ENCODE measurements at regions not wholly inside any gene's neighbourhood (a gene's known extent, or its start where the extent isn't known, plus 50 kb on each side); places are given as distances from the start of the nearest gene placed in this dataset.

- Histone ChIP-seq H3K36me3 (ENCODE audit: control insufficient read depth in 1 of 2, insufficient read depth in 2 of 2, low read depth in 1 of 2, low read length in 2 of 2) (no peaks in the 10 kb centered on the region), H2BK5ac (ENCODE audit: low read depth, low read length, poor library complexity, severe bottlenecking) (no peak overlapping the region), H2AK5ac (ENCODE audit: low read length, severe bottlenecking) (no peak overlapping the region), H3K79me1 (replicated peaks; ENCODE audit: low read length, poor library complexity, severe bottlenecking) (no peaks in the 10 kb centered on the region), H3K4me1 (ENCODE audit: control insufficient read depth, insufficient read depth, low read depth, low read length) (peaks cover 1% of the 10 kb centered on the region), H3K18ac (ENCODE audit: low read depth in 1 of 2, low read length in 2 of 2) (no peak overlapping the region), H2BK120ac (ENCODE audit: low read depth, low read length) (no peak overlapping the region), H3K4ac (ENCODE audit: low read depth in 1 of 2, low read length in 2 of 2) (no peak overlapping the region), H3K23ac (ENCODE audit: low read length in 2 of 2) (no peak overlapping the region), H3K27me3 (ENCODE audit: control insufficient read depth in 1 of 2, insufficient read depth in 1 of 2, low read length in 2 of 2) (no peaks in the 10 kb centered on the region), H3K9me3 (ENCODE audit: control insufficient read depth, low read length) (no peaks in the 10 kb centered on the region), H3K27ac (ENCODE audit: low read length, poor library complexity, severe bottlenecking) (no peak overlapping the region), H3K9ac (ENCODE audit: low read length) (no peak overlapping the region), H3K4me2 (ENCODE audit: low read length, poor library complexity, severe bottlenecking) (no peak overlapping the region), H2BK15ac (ENCODE audit: low read depth, poor library complexity, severe bottlenecking) (no peak overlapping the region), H4K8ac (ENCODE audit: low read length) (no peak overlapping the region), H2AFZ (ENCODE audit: low read depth, low read length) (no peak overlapping the region), H3K14ac (ENCODE audit: low read length in 2 of 2) (no peak overlapping the region), H3K4me3 (ENCODE audit: insufficient read depth in 1 of 2, low read depth in 1 of 2, low read length in 2 of 2) (no peak overlapping the region), H2BK12ac (ENCODE audit: low read length in 2 of 2) (no peak overlapping the region), H4K91ac (ENCODE audit: low read length) (no peak overlapping the region)
- WGBS, result 83% methylated on average over 3 of the region's 4 CpGs
- DNase-seq, result no peak
Observed at GRCh38 chr3:18046131-18046915, 303.9 kb upstream of the TBC1D5 start.

- Histone ChIP-seq H2AFZ (ENCODE audit: low read depth, low read length) (no peak overlapping the region), H4K91ac (ENCODE audit: low read length) (no peak overlapping the region), H3K4me3 (ENCODE audit: insufficient read depth in 1 of 2, low read depth in 1 of 2, low read length in 2 of 2) (no peak overlapping the region), H3K4me1 (ENCODE audit: control insufficient read depth, insufficient read depth, low read depth, low read length) (peaks cover 1% of the 10 kb centered on the region), H3K27ac (ENCODE audit: low read length, poor library complexity, severe bottlenecking) (no peak overlapping the region), H3K14ac (ENCODE audit: low read length in 2 of 2) (no peak overlapping the region), H3K9me3 (ENCODE audit: control insufficient read depth, low read length) (no peaks in the 10 kb centered on the region), H2BK5ac (ENCODE audit: low read depth, low read length, poor library complexity, severe bottlenecking) (no peak overlapping the region), H2AK5ac (ENCODE audit: low read length, severe bottlenecking) (no peak overlapping the region), H3K27me3 (ENCODE audit: control insufficient read depth in 1 of 2, insufficient read depth in 1 of 2, low read length in 2 of 2) (no peaks in the 10 kb centered on the region), H2BK12ac (ENCODE audit: low read length in 2 of 2) (no peak overlapping the region), H3K36me3 (ENCODE audit: control insufficient read depth in 1 of 2, insufficient read depth in 2 of 2, low read depth in 1 of 2, low read length in 2 of 2) (no peaks in the 10 kb centered on the region), H2BK15ac (ENCODE audit: low read depth, poor library complexity, severe bottlenecking) (no peak overlapping the region), H3K4me2 (ENCODE audit: low read length, poor library complexity, severe bottlenecking) (no peak overlapping the region), H3K23ac (ENCODE audit: low read length in 2 of 2) (no peak overlapping the region), H3K4ac (ENCODE audit: low read depth in 1 of 2, low read length in 2 of 2) (no peak overlapping the region), H2BK120ac (ENCODE audit: low read depth, low read length) (no peak overlapping the region), H3K79me1 (replicated peaks; ENCODE audit: low read length, poor library complexity, severe bottlenecking) (no peaks in the 10 kb centered on the region), H3K18ac (ENCODE audit: low read depth in 1 of 2, low read length in 2 of 2) (no peak overlapping the region), H4K8ac (ENCODE audit: low read length) (no peak overlapping the region), H3K9ac (ENCODE audit: low read length) (no peak overlapping the region)
- DNase-seq, result no peak
- 100% methylated on average over 1 of the region's 2 CpGs for WGBS
Observed at GRCh38 chr3:18044971-18045880, 302.8 kb upstream of the TBC1D5 start.

- Histone ChIP-seq H3K36me3 (ENCODE audit: control insufficient read depth in 1 of 2, insufficient read depth in 2 of 2, low read depth in 1 of 2, low read length in 2 of 2) (no peaks in the 10 kb centered on the region), H2BK12ac (ENCODE audit: low read length in 2 of 2) (no peak overlapping the region), H3K14ac (ENCODE audit: low read length in 2 of 2) (no peak overlapping the region), H3K79me1 (replicated peaks; ENCODE audit: low read length, poor library complexity, severe bottlenecking) (no peaks in the 10 kb centered on the region), H2AFZ (ENCODE audit: low read depth, low read length) (no peak overlapping the region), H3K4me3 (ENCODE audit: insufficient read depth in 1 of 2, low read depth in 1 of 2, low read length in 2 of 2) (no peak overlapping the region), H4K8ac (ENCODE audit: low read length) (no peak overlapping the region), H3K9me3 (ENCODE audit: control insufficient read depth, low read length) (no peaks in the 10 kb centered on the region), H2BK5ac (ENCODE audit: low read depth, low read length, poor library complexity, severe bottlenecking) (no peak overlapping the region), H3K9ac (ENCODE audit: low read length) (no peak overlapping the region), H3K27ac (ENCODE audit: low read length, poor library complexity, severe bottlenecking) (no peak overlapping the region), H3K18ac (ENCODE audit: low read depth in 1 of 2, low read length in 2 of 2) (no peak overlapping the region), H2AK5ac (ENCODE audit: low read length, severe bottlenecking) (no peak overlapping the region), H2BK120ac (ENCODE audit: low read depth, low read length) (no peak overlapping the region), H3K4me1 (ENCODE audit: control insufficient read depth, insufficient read depth, low read depth, low read length) (no peaks in the 10 kb centered on the region), H3K27me3 (ENCODE audit: control insufficient read depth in 1 of 2, insufficient read depth in 1 of 2, low read length in 2 of 2) (no peaks in the 10 kb centered on the region), H3K4me2 (ENCODE audit: low read length, poor library complexity, severe bottlenecking) (no peak overlapping the region), H2BK15ac (ENCODE audit: low read depth, poor library complexity, severe bottlenecking) (no peak overlapping the region), H3K4ac (ENCODE audit: low read depth in 1 of 2, low read length in 2 of 2) (no peak overlapping the region), H4K91ac (ENCODE audit: low read length) (no peak overlapping the region), H3K23ac (ENCODE audit: low read length in 2 of 2) (no peak overlapping the region)
- WGBS, result 67% methylated on average over 2 of the region's 2 CpGs
- DNase-seq, result no peak
Observed at GRCh38 chr3:18044191-18044590, 301.8 kb upstream of the TBC1D5 start.

- Histone ChIP-seq H2BK15ac (ENCODE audit: low read depth, poor library complexity, severe bottlenecking) (no peak overlapping the region), H3K36me3 (ENCODE audit: control insufficient read depth in 1 of 2, insufficient read depth in 2 of 2, low read depth in 1 of 2, low read length in 2 of 2) (no peaks in the 10 kb centered on the region), H4K8ac (ENCODE audit: low read length) (no peak overlapping the region), H3K4me1 (ENCODE audit: control insufficient read depth, insufficient read depth, low read depth, low read length) (no peaks in the 10 kb centered on the region), H3K14ac (ENCODE audit: low read length in 2 of 2) (no peak overlapping the region), H3K23ac (ENCODE audit: low read length in 2 of 2) (no peak overlapping the region), H2BK120ac (ENCODE audit: low read depth, low read length) (no peak overlapping the region), H2AFZ (ENCODE audit: low read depth, low read length) (no peak overlapping the region), H4K91ac (ENCODE audit: low read length) (no peak overlapping the region), H3K4ac (ENCODE audit: low read depth in 1 of 2, low read length in 2 of 2) (no peak overlapping the region), H3K4me3 (ENCODE audit: insufficient read depth in 1 of 2, low read depth in 1 of 2, low read length in 2 of 2) (no peak overlapping the region), H3K79me1 (replicated peaks; ENCODE audit: low read length, poor library complexity, severe bottlenecking) (no peaks in the 10 kb centered on the region), H3K4me2 (ENCODE audit: low read length, poor library complexity, severe bottlenecking) (no peak overlapping the region), H3K9ac (ENCODE audit: low read length) (no peak overlapping the region), H3K27ac (ENCODE audit: low read length, poor library complexity, severe bottlenecking) (no peak overlapping the region), H3K9me3 (ENCODE audit: control insufficient read depth, low read length) (no peaks in the 10 kb centered on the region), H2BK12ac (ENCODE audit: low read length in 2 of 2) (no peak overlapping the region), H3K18ac (ENCODE audit: low read depth in 1 of 2, low read length in 2 of 2) (no peak overlapping the region), H2BK5ac (ENCODE audit: low read depth, low read length, poor library complexity, severe bottlenecking) (no peak overlapping the region), H2AK5ac (ENCODE audit: low read length, severe bottlenecking) (no peak overlapping the region), H3K27me3 (ENCODE audit: control insufficient read depth in 1 of 2, insufficient read depth in 1 of 2, low read length in 2 of 2) (no peaks in the 10 kb centered on the region)
- WGBS, result no CpG with 5 or more reads among the region's 1 CpG
- DNase-seq, result no peak
Observed at GRCh38 chr3:18036450-18036815, 294.0 kb upstream of the TBC1D5 start.

Measured in mesenchymal stem cell (in vitro differentiated cells and primary cell).